ENCODE measurements at regions not wholly inside any gene's neighbourhood (a gene's known extent, or its start where the extent isn't known, plus 50 kb on each side); places are given as distances from the start of the nearest gene placed in this dataset.

DNA sequence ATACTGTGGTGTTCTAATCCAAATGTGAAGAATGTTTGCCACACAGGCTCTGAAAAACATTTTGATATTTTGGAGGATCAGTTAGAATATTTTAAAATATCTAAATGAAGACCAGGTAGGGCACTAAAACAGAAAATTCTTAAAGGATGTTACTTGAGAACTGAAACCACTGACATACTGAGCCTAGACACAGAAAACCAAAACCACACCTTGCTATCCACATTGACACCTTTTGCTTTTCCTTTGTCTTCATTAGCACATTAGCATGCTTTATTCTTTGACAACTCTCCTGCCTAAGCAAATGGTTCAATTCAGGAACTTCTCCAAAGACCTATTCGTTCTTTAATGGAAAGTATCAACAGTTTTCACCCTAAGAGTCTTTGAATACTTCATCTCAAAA is 835.9 kb upstream of the GRM7 start:
- TF ChIP-seq, protein P1, sequence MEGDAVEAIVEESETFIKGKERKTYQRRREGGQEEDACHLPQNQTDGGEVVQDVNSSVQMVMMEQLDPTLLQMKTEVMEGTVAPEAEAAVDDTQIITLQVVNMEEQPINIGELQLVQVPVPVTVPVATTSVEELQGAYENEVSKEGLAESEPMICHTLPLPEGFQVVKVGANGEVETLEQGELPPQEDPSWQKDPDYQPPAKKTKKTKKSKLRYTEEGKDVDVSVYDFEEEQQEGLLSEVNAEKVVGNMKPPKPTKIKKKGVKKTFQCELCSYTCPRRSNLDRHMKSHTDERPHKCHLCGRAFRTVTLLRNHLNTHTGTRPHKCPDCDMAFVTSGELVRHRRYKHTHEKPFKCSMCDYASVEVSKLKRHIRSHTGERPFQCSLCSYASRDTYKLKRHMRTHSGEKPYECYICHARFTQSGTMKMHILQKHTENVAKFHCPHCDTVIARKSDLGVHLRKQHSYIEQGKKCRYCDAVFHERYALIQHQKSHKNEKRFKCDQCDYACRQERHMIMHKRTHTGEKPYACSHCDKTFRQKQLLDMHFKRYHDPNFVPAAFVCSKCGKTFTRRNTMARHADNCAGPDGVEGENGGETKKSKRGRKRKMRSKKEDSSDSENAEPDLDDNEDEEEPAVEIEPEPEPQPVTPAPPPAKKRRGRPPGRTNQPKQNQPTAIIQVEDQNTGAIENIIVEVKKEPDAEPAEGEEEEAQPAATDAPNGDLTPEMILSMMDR (conservative IDR thresholded peaks at IDR 0.05): no peak
- TF ChIP-seq EZH2 (IDR thresholded peaks at IDR 0.05; ENCODE audit: low read depth): no peak
